ENCODE measurements at regions not wholly inside any gene's neighbourhood (a gene's known extent, or its start where the extent isn't known, plus 50 kb on each side); places are given as distances from the start of the nearest gene placed in this dataset.

- intact Hi-C loops (cut with micrococcal nuclease) = loop anchor here (10.0 kb wide), 1 partner anchor 364 kb away; no protein-coding TSS in a partner anchor
- DNase-seq (ENCODE audit: low read depth, low spot score) (no peak), FAIRE-seq (no peak)
- no peaks in the 10 kb centered on the region for H3K79me2 ChIP-seq (ENCODE audit: control insufficient read depth, insufficient read depth, low read length)
- H3K9me3 ChIP-seq (replicated peaks; ENCODE audit: control insufficient read depth, insufficient read depth, low read length) = no peaks in the 10 kb centered on the region
- no peak overlapping the region for H2AFZ ChIP-seq (ENCODE audit: low read depth, low read length)
- POLR2A ChIA-PET = no interaction called here
- no peaks in the 10 kb centered on the region for H3K4me1 ChIP-seq (ENCODE audit: control insufficient read depth, extremely low read depth, insufficient read depth, low read length)
- dilution Hi-C loops (cut with MboI; ENCODE audit: extremely low pct_ligation_motif_present, low sequenced_read_pairs) = no loop called here
- no peak overlapping the region for H3K4me2 ChIP-seq (ENCODE audit: insufficient read depth, low read length)
- CTCF ChIA-PET = no interaction called here
- no peaks in the 10 kb centered on the region for H3K27me3 ChIP-seq (ENCODE audit: control insufficient read depth in 2 of 2, insufficient read depth in 2 of 2, low read length in 2 of 2)
- H3K9me1 ChIP-seq (replicated peaks; ENCODE audit: control insufficient read depth, extremely low read depth, insufficient read depth, low read length) = no peaks in the 10 kb centered on the region
- no peak overlapping the region for H3K9ac ChIP-seq (replicated peaks; ENCODE audit: extremely low read depth, insufficient read depth, low read length)
- TF ChIP-seq FOS (IDR thresholded peaks at IDR 0.05; ENCODE audit: borderline replicate concordance, insufficient read depth, low read length) (no peak), CTCF (IDR thresholded peaks at IDR 0.05; ENCODE audit: extremely low read depth in 1 of 2, insufficient read depth in 1 of 2, low read depth in 1 of 2, low read length in 2 of 2) (no peak), GATA2 (IDR thresholded peaks at IDR 0.05; ENCODE audit: insufficient read depth, insufficient read length, low read depth, low read length) (no peak), POLR2A (IDR thresholded peaks at IDR 0.05; ENCODE audit: low read depth, low read length) (no peak), EZH2 (IDR thresholded peaks at IDR 0.05; ENCODE audit: borderline replicate concordance, low read depth, low read length, severe bottlenecking) (no peak), MAX (IDR thresholded peaks at IDR 0.05; ENCODE audit: insufficient read depth, insufficient read length) (no peak), POLR2AphosphoS5 (IDR thresholded peaks at IDR 0.05; ENCODE audit: insufficient read depth, low read depth, low read length) (no peak), MYC (IDR thresholded peaks at IDR 0.05; ENCODE audit: low read depth, low read length) (no peak), JUN (IDR thresholded peaks at IDR 0.05; ENCODE audit: borderline replicate concordance, insufficient read depth, insufficient read length, low read depth) (no peak)
- H3K36me3 ChIP-seq (ENCODE audit: control insufficient read depth in 2 of 2, extremely low read depth in 1 of 2, insufficient read depth in 2 of 2, low read length in 2 of 2) = no peaks in the 10 kb centered on the region
- no peak overlapping the region for H3K27ac ChIP-seq (ENCODE audit: insufficient read depth, low read depth, low read length)
- no peaks in the 10 kb centered on the region for H4K20me1 ChIP-seq (replicated peaks; ENCODE audit: control insufficient read depth, extremely low read depth, insufficient read depth, low read length)
- BruUV-seq (replicated peaks) = no TSS peak
- H3K4me3 ChIP-seq (replicated peaks in 1 of 3; ENCODE audit: insufficient read depth in 1 of 3, low read depth in 1 of 3, low read length in 3 of 3) = no peak overlapping the region
Measured at GRCh38 chr2:128538396-128538795, 219.7 kb upstream of the HS6ST1 start.
